Aorta (tissue), 5 donors: ENCODE measurements at regions not wholly inside any gene's neighbourhood (a gene's known extent, or its start where the extent isn't known, plus 50 kb on each side); places are given as distances from the start of the nearest gene placed in this dataset.
"Not testable (repeated sequence)": the region's sequence is repeated elsewhere in the genome, so short reads cannot be mapped to it uniquely, and the experiment has no call there.

Experiments
- ATAC-seq: fragments of 200-7000 bp; cut with Tn5 transposase; one replicate; pipeline ENCODE4 v1.9.1; 2022; ENCODE audit warnings: moderate library complexity; ENCODE audit not compliant: low FRiP score
- DNase-seq, 2 donors: peaks; one replicate each; pipeline ENCODE4 v3.0.0-alpha.2; 2020
- H3K27ac ChIP-seq, 2 donors: one replicate each; pipeline ENCODE4 v1.5.1; 2013; ENCODE audit warnings: low read length in 2 of 2, mild to moderate bottlenecking in 2 of 2, moderate library complexity in 2 of 2, control low read depth in 1 of 2, inconsistent platforms in 1 of 2, low read depth in 1 of 2
- H3K27me3 ChIP-seq, 2 donors: one replicate each; pipeline ENCODE4 v1.6.1; 2013; ENCODE audit warnings: control low read depth in 1 of 2, low read length in 1 of 2, mild to moderate bottlenecking in 1 of 2, moderate library complexity in 1 of 2; ENCODE audit not compliant: insufficient read depth in 2 of 2, control insufficient read depth in 1 of 2
- H3K36me3 ChIP-seq, 2 donors: one replicate each; pipeline ENCODE4 v1.6.1; 2013; ENCODE audit warnings: control low read depth in 1 of 2, low read length in 1 of 2, mild to moderate bottlenecking in 1 of 2; ENCODE audit not compliant: insufficient read depth in 2 of 2, control insufficient read depth in 1 of 2
- H3K4me1 ChIP-seq, 2 donors: one replicate each; pipeline ENCODE4 v1.6.1; 2013; ENCODE audit warnings: low read length in 2 of 2, control low read depth in 1 of 2, mild to moderate bottlenecking in 1 of 2, moderate library complexity in 1 of 2; ENCODE audit not compliant: insufficient read depth in 2 of 2, control insufficient read depth in 1 of 2
- H3K4me3 ChIP-seq, 2 donors: one replicate each; pipeline ENCODE4 v1.5.1; 2013; ENCODE audit warnings: low read length in 2 of 2, control low read depth in 1 of 2, mild to moderate bottlenecking in 1 of 2
- H3K9me3 ChIP-seq: one replicate; pipeline ENCODE4 v1.6.1; 2013; ENCODE audit warnings: mild to moderate bottlenecking, low read length; ENCODE audit not compliant: control insufficient read depth
- WGBS, 2 donors: extraction: QIAGEN DNeasy Blood & Tissue Kit; methylation state at CpG; one replicate each; pipeline ENCODE4 v1.1.7; 2013; 5-methylcytosine and 5-hydroxymethylcytosine counted together
- intact Hi-C, 2 donors: fragments of 100-400 bp; cut with DNase I; formaldehyde crosslinking; loops; one replicate each; pipeline versions ENCODE4 v1.14.2 to v1.15.0; 2022
- donor health status: healthy with polysubstance abuse.
- donor health status: Bipolar disorder and iron deficiency.
- donor health status: DM: no; HTN: no; CAD: no.
- donor health status: DM: no; HTN: no; CAD: no.
- donor health status: DM: yes; HTN: yes; CAD: no.

- Histone ChIP-seq H3K27ac (no peak overlapping the region), H3K36me3 (no peaks in the 10 kb centered on the region), H3K27me3 (peaks cover 0 to 3% of the 10 kb centered on the region in 2 donors), H3K4me1 (no peaks in the 10 kb centered on the region), H3K9me3 (peaks cover 6% of the 10 kb centered on the region), H3K4me3 (no peak overlapping the region)
- 34 to 42% methylated on average over 4 of the region's 4 CpGs for WGBS, 2 donors
- no peak for ATAC-seq
- intact Hi-C loops, result no loop called here
- no peak for DNase-seq
Observed at GRCh38 chr7:149686449-149686848, 86.9 kb downstream of the ZNF467 start.

GRCh38 chr7:149686011-149686410 lies 87.4 kb downstream of the ZNF467 start:
- DNase-seq, result no peak
- Histone ChIP-seq H3K9me3 (peaks cover 6% of the 10 kb centered on the region), H3K27ac (no peak overlapping the region), H3K36me3 (no peaks in the 10 kb centered on the region), H3K4me1 (no peaks in the 10 kb centered on the region), H3K4me3 (no peak overlapping the region), H3K27me3 (peaks cover 0 to 3% of the 10 kb centered on the region in 2 donors)
- intact Hi-C loops, result no loop called here
- WGBS, 2 donors, result 34 to 44% methylated on average over 3 of the region's 3 CpGs
- no peak for ATAC-seq

GRCh38 chr7:149685455-149685854 lies 87.9 kb downstream of the ZNF467 start:
- Histone ChIP-seq H3K4me1 (no peaks in the 10 kb centered on the region), H3K4me3 (no peak overlapping the region), H3K36me3 (no peaks in the 10 kb centered on the region), H3K27ac (no peak overlapping the region), H3K9me3 (peaks cover 6% of the 10 kb centered on the region), H3K27me3 (peaks cover 0 to 3% of the 10 kb centered on the region in 2 donors)
- no peak for ATAC-seq
- intact Hi-C loops, result no loop called here
- 89 to 93% methylated on average over 3 of the region's 3 CpGs for WGBS, 2 donors
- DNase-seq, result no peak

GRCh38 chr7:149683898-149684297 lies 89.5 kb downstream of the ZNF467 start:
- peaks cover 3% of the 10 kb centered on the region for H3K9me3 ChIP-seq
- ATAC-seq (no peak), DNase-seq (no peak)
- H3K36me3 ChIP-seq, result no peaks in the 10 kb centered on the region
- H3K4me3 ChIP-seq, result no peak overlapping the region
- intact Hi-C loops, result no loop called here
- no peaks in the 10 kb centered on the region for H3K4me1 ChIP-seq
- no peak overlapping the region for H3K27ac ChIP-seq
- WGBS, 2 donors, result 91% methylated on average over 2 of the region's 2 CpGs
- H3K27me3 ChIP-seq, result peaks cover 0 to 3% of the 10 kb centered on the region in 2 donors

GRCh38 chr7:149683181-149683580 lies 90.2 kb downstream of the ZNF467 start:
- H3K9me3 ChIP-seq, result no peaks in the 10 kb centered on the region
- no peak overlapping the region for H3K4me3 ChIP-seq
- no peak for ATAC-seq
- no peaks in the 10 kb centered on the region for H3K36me3 ChIP-seq
- 18% methylated on average over 2 of the region's 2 CpGs for WGBS, 2 donors
- DNase-seq, result no peak
- H3K27me3 ChIP-seq, result no peaks in the 10 kb centered on the region
- H3K4me1 ChIP-seq, result no peaks in the 10 kb centered on the region
- H3K27ac ChIP-seq, result no peak overlapping the region
- intact Hi-C loops, result no loop called here

- Histone ChIP-seq H3K27me3 (no peaks in the 10 kb centered on the region), H3K4me3 (no peak overlapping the region), H3K36me3 (no peaks in the 10 kb centered on the region), H3K9me3 (no peaks in the 10 kb centered on the region), H3K27ac (no peak overlapping the region), H3K4me1 (no peaks in the 10 kb centered on the region)
- ATAC-seq (no peak), DNase-seq (no peak)
- intact Hi-C loops, result no loop called here
Observed at GRCh38 chr7:149682038-149682437, 91.3 kb downstream of the ZNF467 start.

GRCh38 chr7:149681274-149681673 lies 92.1 kb downstream of the ZNF467 start:
- intact Hi-C loops, result no loop called here
- no peak for ATAC-seq

GRCh38 chr7:149680331-149681025 lies 92.9 kb downstream of the ZNF467 start:
- Histone ChIP-seq H3K9me3 (no peaks in the 10 kb centered on the region), H3K27me3 (no peaks in the 10 kb centered on the region), H3K4me1 (no peaks in the 10 kb centered on the region), H3K36me3 (no peaks in the 10 kb centered on the region), H3K27ac (no peak overlapping the region), H3K4me3 (no peak overlapping the region)
- ATAC-seq (no peak), DNase-seq (no peak)
- WGBS, 2 donors, result 48 to 79% methylated on average over 2 of the region's 2 CpGs
- intact Hi-C loops, result no loop called here

More at GRCh38 chr7:149681274-149681673, 92.1 kb downstream of the ZNF467 start:
- no peaks in the 10 kb centered on the region for H3K4me1 ChIP-seq
- H3K4me3 ChIP-seq, result no peak overlapping the region
- no peak overlapping the region for H3K27ac ChIP-seq
- no peaks in the 10 kb centered on the region for H3K9me3 ChIP-seq
- H3K27me3 ChIP-seq, result no peaks in the 10 kb centered on the region
- 24 to 31% methylated on average over 1 of the region's 1 CpG for WGBS, 2 donors
- DNase-seq, result no peak
- no peaks in the 10 kb centered on the region for H3K36me3 ChIP-seq

GRCh38 chr7:149674728-149675385 lies 98.5 kb downstream of the ZNF467 start:
- not testable (repeated sequence) for H3K4me1 ChIP-seq, H3K27ac ChIP-seq, H3K4me3 ChIP-seq, ATAC-seq, H3K9me3 ChIP-seq, DNase-seq, H3K27me3 ChIP-seq, H3K36me3 ChIP-seq
- WGBS, 2 donors, result 83 to 88% methylated on average over 10 of the region's 10 CpGs
- intact Hi-C loops, result loop anchor here in 1 of 2 donors (5.0 kb wide), 1 partner anchor 67 kb away; no protein-coding TSS in a partner anchor
